NCI-H69 (cell line): ENCODE measurements at regions not wholly inside any gene's neighbourhood (a gene's known extent, or its start where the extent isn't known, plus 50 kb on each side); places are given as distances from the start of the nearest gene placed in this dataset.
"Not testable (repeated sequence)": the region's sequence is repeated elsewhere in the genome, so short reads cannot be mapped to it uniquely, and the experiment has no call there.

Experiments used
- DNase-seq: peaks from one replicate; lab custom pipeline; 2025; lab: John Stamatoyannopoulos, UW

- DNase-seq = no peak
Observed at GRCh38 chr3:151553888-151554287, 93.0 kb upstream of the IGSF10 start.

GRCh38 chr3:151552589-151552988, 91.7 kb upstream of the IGSF10 start:
- DNase-seq = no peak

DNA sequence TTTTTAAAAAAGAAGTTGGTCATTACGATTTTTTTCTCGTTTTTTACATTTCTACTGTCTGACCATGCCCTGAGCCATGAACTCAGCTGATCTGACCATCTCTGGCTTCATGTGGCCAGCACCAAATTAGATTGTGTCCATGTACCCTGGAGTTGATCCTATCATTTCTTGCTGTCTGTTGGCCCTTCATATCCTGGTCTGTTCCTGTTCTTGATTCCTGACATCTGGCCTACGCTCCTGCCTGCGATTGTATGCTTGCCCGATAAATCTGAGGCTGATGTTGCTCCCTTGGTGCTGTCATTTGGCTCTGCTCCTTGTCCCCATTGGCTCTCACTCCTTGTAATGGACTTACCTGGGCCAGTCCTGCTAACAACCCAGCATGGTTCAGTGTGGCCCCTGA, 89.8 kb upstream of the IGSF10 start:
- DNase-seq = no peak

GRCh38 chr3:151550025-151550618, 89.3 kb upstream of the IGSF10 start:
- no peak for DNase-seq

- no peak for DNase-seq
Observed at GRCh38 chr3:151548195-151548594, 87.3 kb upstream of the IGSF10 start.

GRCh38 chr3:151544164-151544548, 83.3 kb upstream of the IGSF10 start:
- peak; percentile 34 for DNase-seq

GRCh38 chr3:151541178-151541577, 80.3 kb upstream of the IGSF10 start:
- no peak for DNase-seq

- no peak for DNase-seq
Observed at GRCh38 chr3:151539599-151539998, 78.7 kb upstream of the IGSF10 start.

GRCh38 chr3:151538456-151539393, 77.9 kb upstream of the IGSF10 start:
- DNase-seq = peak; percentile 12

- no peak for DNase-seq
Observed at GRCh38 chr3:151537726-151538125, 76.9 kb upstream of the IGSF10 start.

DNA sequence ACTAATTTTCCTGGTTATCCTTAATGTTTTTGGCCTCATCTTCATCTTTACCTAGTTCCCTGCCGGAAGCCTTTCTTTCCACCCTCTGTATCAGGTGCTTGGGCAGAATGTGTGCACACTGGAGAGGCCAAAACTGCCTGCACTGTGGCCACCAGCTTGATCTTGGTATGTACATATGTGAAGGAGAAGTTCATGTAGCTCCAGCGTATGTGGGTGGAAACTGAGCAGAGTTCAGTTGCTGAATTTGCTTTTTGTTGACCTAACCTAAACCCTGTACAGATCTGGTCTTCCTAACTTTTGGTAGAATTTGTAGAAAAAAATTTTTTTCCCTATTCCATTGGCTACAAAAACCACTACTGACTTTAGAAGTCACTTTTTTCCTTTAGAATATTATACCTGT, 65.9 kb upstream of the IGSF10 start:
- DNase-seq = no peak

GRCh38 chr3:151520105-151520504, 59.2 kb upstream of the IGSF10 start:
- no peak for DNase-seq

DNA sequence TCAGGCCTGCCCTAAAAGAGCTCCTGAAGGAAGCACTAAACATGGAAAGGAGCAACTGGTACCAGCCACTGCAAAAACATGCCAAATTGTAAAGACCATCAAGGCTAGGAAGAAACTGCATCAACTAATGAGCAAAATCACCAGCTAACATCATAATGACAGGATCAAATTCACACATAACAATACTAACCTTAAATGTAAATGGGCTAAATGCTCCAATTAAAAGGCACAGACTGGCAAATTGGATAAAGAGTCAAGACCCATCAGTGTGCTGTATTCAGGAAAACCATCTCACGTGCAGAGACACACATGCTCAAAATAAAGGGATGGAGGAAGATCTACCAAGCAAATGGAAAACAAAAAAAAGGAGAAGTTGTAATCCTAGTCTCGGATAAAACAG, 50.6 kb upstream of the IGSF10 start:
- DNase-seq = not testable (repeated sequence)
